NCI-H524 (cell line): ENCODE measurements at regions not wholly inside any gene's neighbourhood (a gene's known extent, or its start where the extent isn't known, plus 50 kb on each side); places are given as distances from the start of the nearest gene placed in this dataset.

Experiments
- DNase-seq, 2 experiments: peaks; one replicate each; lab custom pipeline; 2025; lab: John Stamatoyannopoulos, UW

DNA sequence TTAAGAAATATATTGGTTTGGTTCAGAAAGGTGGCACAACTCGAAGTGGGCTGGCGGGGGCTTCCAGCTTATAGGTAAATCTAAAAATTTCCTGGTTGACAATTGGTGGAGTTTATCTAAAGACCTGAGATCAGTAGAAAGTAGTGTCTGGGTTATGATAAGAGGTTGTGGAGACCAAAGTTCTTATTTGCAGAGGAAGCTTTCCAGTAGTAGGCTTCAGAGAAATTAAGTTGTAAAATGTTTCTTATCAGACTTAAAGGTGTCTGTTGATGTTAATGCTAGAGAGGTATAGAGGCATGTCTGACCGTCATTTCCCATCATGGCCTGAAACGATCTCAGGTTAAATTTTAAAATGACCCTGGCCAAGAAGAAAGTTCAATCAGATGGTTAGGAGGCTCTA lies 565.2 kb upstream of the DPPA4 start:
- DNase-seq = no peak

GRCh38 chr3:109903100-109903499 lies 565.8 kb upstream of the DPPA4 start:
- DNase-seq = no peak

GRCh38 chr3:109910772-109911171 lies 573.4 kb upstream of the DPPA4 start:
- DNase-seq = peak; percentile 39 to 74

GRCh38 chr3:109918740-109919139 lies 581.4 kb upstream of the DPPA4 start:
- DNase-seq = no peak

- no peak for DNase-seq
Measured at GRCh38 chr3:109920749-109921148, 583.4 kb upstream of the DPPA4 start.

DNA sequence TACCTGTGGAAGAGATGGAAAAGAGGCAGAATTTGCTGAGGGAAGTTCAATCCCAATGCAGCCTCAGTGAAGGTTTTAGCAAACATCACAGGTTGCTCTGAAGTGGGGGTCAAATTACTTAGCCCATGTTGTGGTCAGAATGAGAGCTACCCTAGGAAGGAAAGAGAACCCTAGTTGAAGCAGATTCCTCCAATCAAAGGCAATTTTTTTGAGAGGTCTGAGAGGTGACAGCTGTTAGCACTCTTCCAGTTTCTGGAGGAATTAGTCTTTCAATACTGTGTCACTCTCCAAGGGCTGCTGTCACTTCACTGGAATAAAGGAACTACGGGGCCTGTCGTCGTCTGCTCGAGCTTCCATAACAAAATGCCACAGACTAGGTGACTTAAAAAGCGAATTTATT lies 584.2 kb upstream of the DPPA4 start:
- DNase-seq = peak; percentile 92 to 98

DNA sequence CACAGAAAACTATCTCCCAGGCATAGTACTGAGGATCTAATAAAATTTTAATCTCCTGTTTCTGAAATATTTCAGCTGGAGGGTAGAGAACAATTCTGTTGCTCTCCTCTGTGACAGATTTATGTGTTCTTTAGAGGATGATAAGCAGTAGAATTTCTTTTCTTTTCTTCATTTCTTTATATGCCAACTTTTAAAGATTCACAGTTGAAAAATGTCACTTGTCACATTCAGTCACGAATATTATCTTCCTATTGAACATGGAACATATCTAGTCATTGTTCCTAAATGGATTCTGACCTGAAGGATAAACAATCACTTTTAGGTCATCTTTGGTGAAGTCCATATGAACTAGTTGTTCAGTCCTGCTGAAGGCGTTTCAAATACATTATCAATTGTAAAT lies 585.5 kb upstream of the DPPA4 start:
- DNase-seq = no peak

DNA sequence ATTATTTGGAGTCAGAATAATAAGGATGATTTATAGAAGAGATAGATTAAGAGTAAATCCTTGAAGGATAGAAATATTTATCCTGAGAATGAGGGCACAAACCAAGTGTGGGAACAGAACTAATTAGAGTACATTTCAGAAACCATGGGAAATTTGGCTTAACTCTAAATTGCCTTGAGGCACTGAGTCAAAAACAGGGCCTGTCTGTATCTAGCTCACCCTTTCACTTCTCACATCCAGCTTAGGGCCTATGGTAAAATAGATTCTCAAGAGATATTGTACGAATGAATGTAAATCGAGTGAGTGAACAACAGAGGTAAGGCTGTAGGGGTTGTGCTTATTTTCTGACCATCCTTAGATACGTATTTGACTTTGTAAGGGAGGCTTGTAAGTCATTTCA lies 586.1 kb upstream of the DPPA4 start:
- DNase-seq = no peak

GRCh38 chr3:109924196-109924595 lies 586.9 kb upstream of the DPPA4 start:
- no peak for DNase-seq

- DNase-seq = no peak
Measured at GRCh38 chr3:109926376-109926775, 589.0 kb upstream of the DPPA4 start.

GRCh38 chr3:109927161-109927560 lies 589.8 kb upstream of the DPPA4 start:
- no peak for DNase-seq

- no peak for DNase-seq
Measured at GRCh38 chr3:109927726-109928125, 590.4 kb upstream of the DPPA4 start.

- no peak for DNase-seq
Measured at GRCh38 chr3:109930582-109930981, 593.2 kb upstream of the DPPA4 start.

DNA sequence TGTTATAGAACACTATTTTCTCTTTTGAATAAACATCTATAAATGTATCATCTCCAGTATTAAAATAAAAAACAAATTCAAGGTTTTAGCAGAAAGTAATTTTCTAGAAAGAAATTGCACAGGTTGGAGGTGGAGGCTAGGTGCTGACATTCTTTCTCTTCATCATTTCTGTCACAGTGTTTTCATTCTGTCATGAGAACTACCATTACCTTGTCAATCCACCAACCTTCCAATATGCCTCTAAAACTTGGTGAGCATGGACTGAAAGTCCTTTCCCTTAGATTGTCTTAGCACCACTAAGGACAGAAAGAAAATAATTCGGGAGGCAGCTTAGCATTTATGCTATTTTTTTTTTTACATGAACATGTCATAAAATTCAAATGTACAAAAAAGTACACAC lies 596.2 kb upstream of the DPPA4 start:
- DNase-seq = no peak

- no peak for DNase-seq
Measured at GRCh38 chr3:109939817-109940216, 602.5 kb upstream of the DPPA4 start.

DNA sequence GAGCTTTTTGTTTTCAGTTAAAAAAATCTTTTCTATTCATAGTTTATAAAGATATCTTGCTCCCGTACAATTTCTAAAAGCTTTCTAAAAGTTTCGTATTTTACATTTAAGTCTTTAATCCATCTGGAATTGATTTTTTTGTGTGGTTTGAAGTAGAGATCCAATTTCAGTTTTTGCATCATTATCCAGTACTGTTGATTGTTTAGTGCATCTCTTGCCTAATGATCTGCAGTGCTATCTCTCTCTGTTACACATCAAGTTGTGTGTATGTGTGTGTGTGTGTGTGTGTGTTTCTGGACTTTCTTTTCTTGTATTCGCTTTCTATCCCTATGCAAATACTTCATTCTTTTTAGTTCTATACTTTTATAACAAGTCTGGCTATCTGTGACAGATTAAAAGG lies 605.8 kb upstream of the DPPA4 start:
- peak in 1 of 2 experiments; percentile 29 for DNase-seq

- no peak for DNase-seq
Measured at GRCh38 chr3:109944836-109945235, 607.5 kb upstream of the DPPA4 start.

DNA sequence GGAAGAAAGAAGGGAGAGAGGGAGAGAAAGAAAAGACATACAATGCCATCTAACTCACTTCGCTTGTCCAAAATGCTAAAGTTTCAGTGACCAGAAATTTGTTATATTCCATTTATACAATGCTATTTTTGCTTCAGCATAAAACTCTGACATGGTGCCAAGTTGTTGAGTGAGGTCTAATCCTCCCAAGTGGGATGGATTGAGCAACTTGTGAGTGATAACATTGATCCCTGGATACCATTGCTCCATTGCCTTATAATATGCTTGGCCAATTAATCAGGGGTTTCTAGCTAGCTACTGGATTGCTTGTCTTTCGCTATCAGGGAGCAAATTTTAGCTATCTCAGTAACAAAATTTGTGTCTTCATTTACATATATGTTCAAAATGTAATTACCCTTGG lies 615.6 kb upstream of the DPPA4 start:
- peak; percentile 13 to 40 for DNase-seq

DNA sequence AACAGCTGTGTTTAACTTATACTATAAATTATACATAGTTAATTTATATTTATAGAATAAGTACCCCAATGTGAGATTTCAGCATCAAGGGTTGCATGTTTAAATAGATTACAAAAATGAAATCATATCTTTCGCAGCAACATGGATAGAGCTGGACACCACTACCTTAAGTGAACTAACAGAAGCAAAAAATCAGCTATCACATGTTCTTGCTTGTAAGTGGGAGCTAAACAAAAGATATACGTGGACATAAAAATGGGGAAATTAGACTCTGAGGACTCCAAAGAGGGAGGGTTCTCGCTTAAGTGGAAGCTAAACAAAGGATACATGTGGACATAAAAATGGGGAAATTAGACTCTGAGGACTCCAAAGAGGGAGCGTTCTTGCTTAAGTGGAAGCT lies 626.5 kb upstream of the DPPA4 start:
- no peak for DNase-seq

DNA sequence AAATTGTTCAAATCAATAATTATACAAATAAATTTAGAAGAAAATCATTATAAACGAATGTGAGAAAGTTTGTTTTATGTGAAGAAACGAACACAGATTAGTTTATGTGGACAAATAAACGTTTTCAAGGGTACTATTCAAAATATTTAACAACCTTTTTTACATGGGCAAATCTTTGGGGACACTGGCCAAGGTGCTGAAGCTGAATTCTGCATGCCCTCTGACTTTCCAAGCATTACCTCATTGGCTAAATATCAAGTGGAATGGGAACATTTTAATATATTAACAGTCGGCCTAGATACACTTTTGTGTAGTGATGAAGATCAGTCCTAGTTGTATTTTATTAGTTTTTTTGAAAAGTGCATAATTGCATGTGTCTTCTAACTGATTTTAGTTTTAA lies 636.4 kb upstream of the DPPA4 start:
- DNase-seq = no peak

DNA sequence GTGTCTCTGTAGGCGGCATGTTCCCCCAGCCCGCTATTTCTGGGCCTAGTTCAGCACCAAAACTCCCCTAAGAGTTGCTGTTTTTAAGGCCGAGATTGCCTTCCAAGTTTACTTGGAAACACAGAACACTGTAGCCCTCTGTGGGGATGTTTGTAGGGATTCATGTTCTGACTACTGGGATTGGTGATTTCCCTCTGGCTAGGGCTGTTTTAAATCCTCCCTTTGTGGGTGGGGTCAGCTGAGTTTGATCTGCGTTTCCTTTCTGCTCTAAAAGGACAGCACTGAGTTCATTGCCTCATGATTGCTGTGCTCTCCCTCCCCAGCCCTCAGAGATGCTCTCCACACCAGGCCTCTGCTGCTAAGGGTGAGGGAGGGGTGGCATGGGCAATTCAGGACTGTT lies 640.6 kb upstream of the DPPA4 start:
- no peak for DNase-seq

GRCh38 chr3:109982201-109982600 lies 644.9 kb upstream of the DPPA4 start:
- DNase-seq = no peak

GRCh38 chr3:109984976-109985375 lies 647.6 kb upstream of the DPPA4 start:
- no peak for DNase-seq

- DNase-seq = peak in 1 of 2 experiments; percentile 40
Measured at GRCh38 chr3:109985943-109986555, 648.7 kb upstream of the DPPA4 start.

DNA sequence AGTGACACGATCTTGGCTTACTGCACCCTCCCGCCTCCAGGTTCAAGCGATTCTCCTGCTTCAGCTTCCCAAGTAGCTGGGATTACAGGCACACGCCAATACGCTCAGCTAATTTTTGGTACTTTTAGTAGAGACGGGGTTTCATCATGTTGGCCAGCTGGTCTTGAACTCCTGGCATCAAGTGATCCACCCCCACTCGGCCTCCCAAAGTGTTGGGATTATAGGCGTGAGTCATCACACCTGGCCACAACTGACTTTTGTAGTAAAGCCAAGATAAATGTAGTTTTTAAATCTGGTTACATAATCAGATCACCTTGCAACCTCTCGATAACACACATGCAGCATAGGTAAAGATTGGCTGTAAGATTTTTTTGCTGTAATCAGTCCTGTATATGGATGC lies 657.5 kb upstream of the DPPA4 start:
- DNase-seq = peak; percentile 8 to 50
